ENCODE measurements at regions not wholly inside any gene's neighbourhood (a gene's known extent, or its start where the extent isn't known, plus 50 kb on each side); places are given as distances from the start of the nearest gene placed in this dataset.

DNA sequence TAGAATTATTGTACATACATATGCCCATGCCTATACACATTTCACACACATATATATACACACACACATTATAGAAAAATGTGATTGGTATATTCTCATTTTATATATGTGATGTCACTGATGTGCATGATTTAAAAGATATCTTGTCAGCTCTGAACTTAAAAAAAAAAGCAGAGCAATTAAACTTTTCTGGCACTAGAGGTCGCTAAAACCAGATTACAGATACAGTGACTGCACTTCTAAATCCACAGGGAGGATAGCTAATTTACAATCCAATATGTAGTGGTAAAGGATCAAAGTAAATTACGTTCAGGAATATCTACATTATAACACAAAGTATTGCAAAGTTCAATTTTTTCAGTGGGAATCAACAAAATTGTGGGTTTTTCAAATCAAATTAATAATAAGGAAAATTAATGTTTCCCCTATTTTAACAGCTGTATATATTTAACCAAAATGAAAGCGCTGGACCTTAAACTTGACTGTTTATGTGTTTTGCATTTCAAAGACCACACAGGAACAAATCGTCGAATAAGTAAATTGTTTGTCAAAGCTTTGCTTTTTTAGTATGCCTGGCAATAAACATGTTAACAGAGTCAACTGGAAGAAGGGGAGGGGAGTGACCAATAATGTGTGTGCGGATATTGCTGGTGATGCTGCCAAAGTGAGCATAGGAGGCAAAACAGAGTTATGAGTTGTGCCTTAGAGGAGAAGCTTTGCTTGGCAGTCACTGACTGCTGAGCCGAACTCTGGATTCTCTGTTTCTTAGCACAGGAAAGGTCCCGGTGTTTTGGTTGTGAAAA lies 1201.4 kb upstream of the C9orf72 start:
- no peak for TF ChIP-seq NFYB (CRISPR knock-in tag; IDR thresholded peaks at IDR 0.05)
- no peak for TF ChIP-seq RAD21 (CRISPR knock-in tag; IDR thresholded peaks at IDR 0.05)
- no peak for TF ChIP-seq YY1 (IDR thresholded peaks at IDR 0.05; ENCODE audit: insufficient read depth, insufficient replicate concordance, low read depth, low read length)
- no peak for TF ChIP-seq SP1 (IDR thresholded peaks at IDR 0.05)
- TF ChIP-seq SP1 (CRISPR knock-in tag; IDR thresholded peaks at IDR 0.05) = no peak
- TF ChIP-seq, protein P1, sequence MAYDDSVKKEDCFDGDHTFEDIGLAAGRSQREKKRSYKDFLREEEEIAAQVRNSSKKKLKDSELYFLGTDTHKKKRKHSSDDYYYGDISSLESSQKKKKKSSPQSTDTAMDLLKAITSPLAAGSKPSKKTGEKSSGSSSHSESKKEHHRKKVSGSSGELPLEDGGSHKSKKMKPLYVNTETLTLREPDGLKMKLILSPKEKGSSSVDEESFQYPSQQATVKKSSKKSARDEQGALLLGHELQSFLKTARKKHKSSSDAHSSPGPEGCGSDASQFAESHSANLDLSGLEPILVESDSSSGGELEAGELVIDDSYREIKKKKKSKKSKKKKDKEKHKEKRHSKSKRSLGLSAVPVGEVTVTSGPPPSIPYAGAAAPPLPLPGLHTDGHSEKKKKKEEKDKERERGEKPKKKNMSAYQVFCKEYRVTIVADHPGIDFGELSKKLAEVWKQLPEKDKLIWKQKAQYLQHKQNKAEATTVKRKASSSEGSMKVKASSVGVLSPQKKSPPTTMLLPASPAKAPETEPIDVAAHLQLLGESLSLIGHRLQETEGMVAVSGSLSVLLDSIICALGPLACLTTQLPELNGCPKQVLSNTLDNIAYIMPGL (CRISPR knock-in tag; IDR thresholded peaks at IDR 0.05; ENCODE audit: borderline replicate concordance in 1 of 2, low read depth in 1 of 2) = no peak
- TF ChIP-seq, protein P2, sequence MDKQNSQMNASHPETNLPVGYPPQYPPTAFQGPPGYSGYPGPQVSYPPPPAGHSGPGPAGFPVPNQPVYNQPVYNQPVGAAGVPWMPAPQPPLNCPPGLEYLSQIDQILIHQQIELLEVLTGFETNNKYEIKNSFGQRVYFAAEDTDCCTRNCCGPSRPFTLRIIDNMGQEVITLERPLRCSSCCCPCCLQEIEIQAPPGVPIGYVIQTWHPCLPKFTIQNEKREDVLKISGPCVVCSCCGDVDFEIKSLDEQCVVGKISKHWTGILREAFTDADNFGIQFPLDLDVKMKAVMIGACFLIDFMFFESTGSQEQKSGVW (CRISPR knock-in tag; IDR thresholded peaks at IDR 0.05; ENCODE audit: borderline replicate concordance) = no peak
